ENCODE measurements at regions not wholly inside any gene's neighbourhood (a gene's known extent, or its start where the extent isn't known, plus 50 kb on each side); places are given as distances from the start of the nearest gene placed in this dataset.

GRCh38 chr19:31448221-31448657, 99.0 kb upstream of the TSHZ3 start:
- TF ChIP-seq CTCF (IDR thresholded peaks at IDR 0.05; ENCODE audit: low read depth, low read length) (no peak), EZH2phosphoT487 (IDR thresholded peaks at IDR 0.05; ENCODE audit: low read depth) (no peak)

Data from OCI-LY3 (cell line).